NCI-H446 treated with DMSO at 0.1 percent for 48 hours (cell line): ENCODE measurements at regions not wholly inside any gene's neighbourhood (a gene's known extent, or its start where the extent isn't known, plus 50 kb on each side); places are given as distances from the start of the nearest gene placed in this dataset.

Source experiments
- DNase-seq: peaks from one replicate; lab custom pipeline; 2025; lab: John Stamatoyannopoulos, UW

- no peak for DNase-seq
These were observed 117.7 kb upstream of the GGTLC1 start for GRCh38 chr20:24106150-24106800.

GRCh38 chr20:24102749-24103333, 114.3 kb upstream of the GGTLC1 start:
- DNase-seq = no peak

- DNase-seq = no peak
These were observed 113.7 kb upstream of the GGTLC1 start for GRCh38 chr20:24102290-24102689.

- peak; percentile 38 for DNase-seq
These were observed 111.9 kb upstream of the GGTLC1 start for GRCh38 chr20:24100370-24101011.

GRCh38 chr20:24098886-24099285, 110.3 kb upstream of the GGTLC1 start:
- DNase-seq = no peak

- DNase-seq = no peak
These were observed 109.1 kb upstream of the GGTLC1 start for GRCh38 chr20:24097506-24098245.

- DNase-seq = no peak
These were observed 108.4 kb upstream of the GGTLC1 start for GRCh38 chr20:24096864-24097450.

GRCh38 chr20:24096264-24096663, 107.7 kb upstream of the GGTLC1 start:
- no peak for DNase-seq

- no peak for DNase-seq
These were observed 107.2 kb upstream of the GGTLC1 start for GRCh38 chr20:24095756-24096155.

GRCh38 chr20:24095303-24095702, 106.7 kb upstream of the GGTLC1 start:
- DNase-seq = no peak

GRCh38 chr20:24089576-24089975, 101.0 kb upstream of the GGTLC1 start:
- DNase-seq = no peak

GRCh38 chr20:24086121-24086520, 97.5 kb upstream of the GGTLC1 start:
- DNase-seq = no peak

- DNase-seq = no peak
These were observed 95.7 kb upstream of the GGTLC1 start for GRCh38 chr20:24084281-24084680.

GRCh38 chr20:24081077-24081476, 92.5 kb upstream of the GGTLC1 start:
- DNase-seq = no peak

- no peak for DNase-seq
These were observed 91.3 kb upstream of the GGTLC1 start for GRCh38 chr20:24079661-24080412.

- no peak for DNase-seq
These were observed 88.6 kb upstream of the GGTLC1 start for GRCh38 chr20:24077145-24077544.

- DNase-seq = no peak
These were observed 82.1 kb upstream of the GGTLC1 start for GRCh38 chr20:24070679-24071078.

- no peak for DNase-seq
These were observed 77.6 kb upstream of the GGTLC1 start for GRCh38 chr20:24066076-24066700.

GRCh38 chr20:24064915-24065314, 76.3 kb upstream of the GGTLC1 start:
- no peak for DNase-seq

GRCh38 chr20:24064092-24064491, 75.5 kb upstream of the GGTLC1 start:
- DNase-seq = no peak

GRCh38 chr20:24063100-24063499, 74.5 kb upstream of the GGTLC1 start:
- DNase-seq = no peak
